Adrenal gland (tissue), 9 donors: ENCODE measurements at regions not wholly inside any gene's neighbourhood (a gene's known extent, or its start where the extent isn't known, plus 50 kb on each side); places are given as distances from the start of the nearest gene placed in this dataset.

Source experiments
- DNase-seq, 7 donors: peaks; one replicate each; pipeline ENCODE4 v3.0.0-alpha.2; 2019 to 2020
- H3K27ac ChIP-seq, 5 donors: fragments of 200-600 bp; sonication (generic) in 4 of 5; 1 replicate in 3 of 5; 2 replicates in 2 of 5; pipeline versions ENCODE4 v1.5.1 to v1.8.0; 2016 to 2020; ENCODE audit warnings: mild to moderate bottlenecking in 1 of 5
- H3K27me3 ChIP-seq: fragments of 200-600 bp; 2 replicates; pipeline ENCODE4 v1.8.0; 2021
- H3K36me3 ChIP-seq, 2 donors: fragments of 200-600 bp; replicated peaks in 1 of 2; 1 replicate in 1 of 2; 2 replicates in 1 of 2; pipeline versions ENCODE4 v1.5.1 to v1.8.0; 2018 to 2022
- H3K4me1 ChIP-seq, 2 donors: fragments of 200-600 bp; replicated peaks in 1 of 2; 1 replicate in 1 of 2; 2 replicates in 1 of 2; pipeline versions ENCODE4 v1.5.1 to v1.8.0; 2018 to 2021
- H3K4me3 ChIP-seq, 4 donors: fragments of 200-600 bp; sonication (generic) in 3 of 4; one replicate each; pipeline ENCODE4 v1.5.1; 2016 to 2018
- H3K9me3 ChIP-seq, 3 donors: fragments of 200-600 bp; sonication (generic) in 1 of 3; replicated peaks in 1 of 3; 1 replicate in 2 of 3; 2 replicates in 1 of 3; pipeline versions ENCODE4 v1.5.1 to v1.8.0; 2016 to 2021
- CTCF ChIP-seq, 6 experiments: fragments of 450-650 bp in 4 of 6; fragments of 200-600 bp in 2 of 6; sonication (generic) in 1 of 6; IDR thresholded peaks; 1 replicate in 5 of 6; 2 replicates in 1 of 6; pipeline versions ENCODE4 v1.5.1 to v1.8.0; 2016 to 2021; ENCODE audit warnings: antibody characterized with exemption in 6 of 6, mild to moderate bottlenecking in 2 of 6, moderate library complexity in 1 of 6
- POLR2A ChIP-seq, 2 donors: fragments of 450-650 bp; IDR thresholded peaks; one replicate each; pipeline ENCODE4 v1.6.1; 2017; ENCODE audit warnings: antibody characterized with exemption in 2 of 2, mild to moderate bottlenecking in 2 of 2, moderate library complexity in 1 of 2
- WGBS, 4 donors: extraction: QIAGEN DNeasy Blood & Tissue Kit in 2 of 4; methylation state at CpG; one replicate each; pipeline versions ENCODE4 v1.1.5 to v1.1.7; 2013 to 2017; 5-methylcytosine and 5-hydroxymethylcytosine counted together
- intact Hi-C, 2 donors: fragments of 100-400 bp; cut with DNase I; formaldehyde crosslinking; loops; one replicate each; pipeline versions ENCODE4 v1.14.1 to v1.15.0; 2022 to 2023
- donor health status: healthy with polysubstance abuse.
- donor health status: Bipolar disorder and iron deficiency.
- donor health status: DM: yes; HTN: yes; CAD: no.
- donor health status: DM: no; HTN: no; CAD: no.
- donor health status: DM: no; HTN: no; CAD: no.

GRCh38 chr4:138698641-138699040, 316.9 kb upstream of the NOCT start:
- 62 to 81% (median 77%) methylated on average over 3 of the region's 3 CpGs for WGBS, 4 donors
- DNase-seq: no peak
- intact Hi-C loops: no loop called here
- H3K27me3 ChIP-seq: no peaks in the 10 kb centered on the region
- no peak for TF ChIP-seq POLR2A (IDR thresholded peaks at IDR 0.05)
- H3K4me1 ChIP-seq: no peaks in the 10 kb centered on the region
- H3K4me3 ChIP-seq: no peak overlapping the region
- H3K9me3 ChIP-seq: no peaks in the 10 kb centered on the region
- H3K36me3 ChIP-seq: no peaks in the 10 kb centered on the region
- H3K27ac ChIP-seq: no peak overlapping the region

- WGBS, 4 donors: 83 to 91% (median 86%) methylated on average over 1 of the region's 1 CpG
- Histone ChIP-seq H3K27ac (no peak overlapping the region), H3K36me3 (no peaks in the 10 kb centered on the region), H3K4me1 (no peaks in the 10 kb centered on the region), H3K4me3 (no peak overlapping the region), H3K27me3 (no peaks in the 10 kb centered on the region), H3K9me3 (no peaks in the 10 kb centered on the region)
- DNase-seq: no peak
- intact Hi-C loops: no loop called here
- no peak for TF ChIP-seq CTCF (IDR thresholded peaks at IDR 0.05)
- no peak for TF ChIP-seq POLR2A (IDR thresholded peaks at IDR 0.05)
Observed at GRCh38 chr4:138697851-138698250, 317.7 kb upstream of the NOCT start.

- Histone ChIP-seq H3K9me3 (no peaks in the 10 kb centered on the region), H3K27ac (no peak overlapping the region), H3K27me3 (no peaks in the 10 kb centered on the region), H3K36me3 (no peaks in the 10 kb centered on the region), H3K4me3 (no peak overlapping the region), H3K4me1 (no peaks in the 10 kb centered on the region)
- no peak for TF ChIP-seq CTCF (IDR thresholded peaks at IDR 0.05)
- TF ChIP-seq POLR2A (IDR thresholded peaks at IDR 0.05): no peak
- intact Hi-C loops: no loop called here
- no peak for DNase-seq
- 80 to 85% (median 85%) methylated on average over 8 of the region's 8 CpGs for WGBS, 4 donors
Observed at GRCh38 chr4:138696771-138697170, 318.8 kb upstream of the NOCT start.

- intact Hi-C loops: no loop called here
- DNase-seq: no peak
- H3K36me3 ChIP-seq: no peaks in the 10 kb centered on the region
- H3K27me3 ChIP-seq: no peaks in the 10 kb centered on the region
- no peak overlapping the region for H3K4me3 ChIP-seq
- H3K27ac ChIP-seq: no peak overlapping the region
- no peaks in the 10 kb centered on the region for H3K9me3 ChIP-seq
- no peaks in the 10 kb centered on the region for H3K4me1 ChIP-seq
- 71 to 87% (median 82%) methylated on average over 2 of the region's 2 CpGs for WGBS, 4 donors
- no peak for TF ChIP-seq CTCF (IDR thresholded peaks at IDR 0.05)
- no peak for TF ChIP-seq POLR2A (IDR thresholded peaks at IDR 0.05)
Observed at GRCh38 chr4:138696058-138696457, 319.5 kb upstream of the NOCT start.

GRCh38 chr4:138693526-138693925, 322.1 kb upstream of the NOCT start:
- Histone ChIP-seq H3K27ac (no peak overlapping the region), H3K9me3 (no peaks in the 10 kb centered on the region), H3K4me1 (no peaks in the 10 kb centered on the region), H3K36me3 (no peaks in the 10 kb centered on the region), H3K27me3 (no peaks in the 10 kb centered on the region), H3K4me3 (no peak overlapping the region)
- WGBS, 4 donors: 67 to 82% (median 76%) methylated on average over 3 of the region's 3 CpGs
- no peak for TF ChIP-seq CTCF (IDR thresholded peaks at IDR 0.05)
- no peak for TF ChIP-seq POLR2A (IDR thresholded peaks at IDR 0.05)
- no peak for DNase-seq
- intact Hi-C loops: no loop called here
